NCI-H2227 treated with DMSO at 0.1 percent for 48 hours (cell line): ENCODE measurements at regions not wholly inside any gene's neighbourhood (a gene's known extent, or its start where the extent isn't known, plus 50 kb on each side); places are given as distances from the start of the nearest gene placed in this dataset.

ENCODE experiments used
- DNase-seq: peaks from one replicate; lab custom pipeline; 2025; lab: John Stamatoyannopoulos, UW

- no peak for DNase-seq
These were observed 589.4 kb upstream of the WWC1 start for GRCh38 chr5:167702014-167702413.

- DNase-seq, result no peak
These were observed 583.0 kb upstream of the WWC1 start for GRCh38 chr5:167708449-167708848.

- DNase-seq, result no peak
These were observed 581.8 kb upstream of the WWC1 start for GRCh38 chr5:167709625-167710024.

- no peak for DNase-seq
These were observed 580.9 kb upstream of the WWC1 start for GRCh38 chr5:167710444-167711073.

GRCh38 chr5:167712986-167713585 lies 578.4 kb upstream of the WWC1 start:
- no peak for DNase-seq

- DNase-seq, result no peak
These were observed 577.5 kb upstream of the WWC1 start for GRCh38 chr5:167713896-167714295.

- no peak for DNase-seq
These were observed 575.2 kb upstream of the WWC1 start for GRCh38 chr5:167716126-167716775.

GRCh38 chr5:167720259-167720658 lies 571.2 kb upstream of the WWC1 start:
- no peak for DNase-seq

GRCh38 chr5:167720676-167721260 lies 570.7 kb upstream of the WWC1 start:
- no peak for DNase-seq

GRCh38 chr5:167721926-167722440 lies 569.5 kb upstream of the WWC1 start:
- DNase-seq, result no peak

- DNase-seq, result peak; percentile 53
These were observed 568.1 kb upstream of the WWC1 start for GRCh38 chr5:167723254-167723871.

GRCh38 chr5:167725264-167725663 lies 566.2 kb upstream of the WWC1 start:
- no peak for DNase-seq

GRCh38 chr5:167725741-167726140 lies 565.7 kb upstream of the WWC1 start:
- DNase-seq, result no peak

GRCh38 chr5:167726642-167727041 lies 564.8 kb upstream of the WWC1 start:
- no peak for DNase-seq

- DNase-seq, result no peak
These were observed 561.3 kb upstream of the WWC1 start for GRCh38 chr5:167730121-167730520.

- no peak for DNase-seq
These were observed 560.8 kb upstream of the WWC1 start for GRCh38 chr5:167730656-167731055.

- DNase-seq, result no peak
These were observed 559.5 kb upstream of the WWC1 start for GRCh38 chr5:167731951-167732350.

- DNase-seq, result no peak
These were observed 558.9 kb upstream of the WWC1 start for GRCh38 chr5:167732499-167732898.

- no peak for DNase-seq
These were observed 554.5 kb upstream of the WWC1 start for GRCh38 chr5:167736992-167737391.

- no peak for DNase-seq
These were observed 547.6 kb upstream of the WWC1 start for GRCh38 chr5:167743695-167744464.

- no peak for DNase-seq
These were observed 545.6 kb upstream of the WWC1 start for GRCh38 chr5:167745868-167746267.

- DNase-seq, result no peak
These were observed 540.9 kb upstream of the WWC1 start for GRCh38 chr5:167750586-167750985.
